ENCODE measurements at regions not wholly inside any gene's neighbourhood (a gene's known extent, or its start where the extent isn't known, plus 50 kb on each side); places are given as distances from the start of the nearest gene placed in this dataset.
"Not testable (repeated sequence)": the region's sequence is repeated elsewhere in the genome, so short reads cannot be mapped to it uniquely, and the experiment has no call there.

DNA sequence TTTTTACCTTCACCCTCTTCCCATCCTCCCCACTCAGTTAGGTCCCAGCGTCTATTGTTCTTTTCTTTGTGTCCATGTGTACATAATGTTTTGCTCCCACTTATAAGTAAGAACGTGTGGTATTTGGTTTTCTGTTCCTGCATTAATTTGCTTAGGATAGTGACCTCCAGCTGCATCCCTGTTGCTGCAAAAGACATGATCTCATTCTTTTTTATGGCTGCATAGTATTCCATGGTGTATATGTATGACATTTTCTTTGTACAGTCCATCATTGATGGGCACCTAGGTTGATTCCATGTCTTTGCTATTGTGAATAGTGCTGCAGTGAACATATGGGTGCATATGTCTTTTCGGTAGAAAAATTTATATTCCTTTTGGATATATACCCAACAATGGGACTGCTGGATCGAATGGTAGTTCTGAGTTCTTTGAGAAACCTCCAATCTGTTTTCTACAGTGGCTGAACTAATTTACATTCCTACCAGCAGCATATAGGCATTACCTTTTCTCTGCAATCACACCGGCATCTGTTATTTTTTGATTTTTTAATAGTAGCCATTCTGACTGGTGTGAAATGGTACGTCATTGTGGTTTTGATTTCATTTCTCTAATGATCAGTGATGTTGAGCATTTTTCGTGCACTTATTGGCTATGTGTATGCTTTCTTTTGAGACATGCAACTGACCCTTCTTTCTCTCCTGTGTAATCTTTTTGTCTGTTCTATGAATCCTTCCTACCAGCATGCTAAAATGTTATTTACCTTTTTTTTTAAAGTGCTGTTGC, 279.7 kb upstream of the AMIGO2 start:
- Mint-ChIP-seq H3K4me3 (ENCODE audit: unreplicated experiment) (no peak overlapping the region), H3K4me1 (ENCODE audit: unreplicated experiment) (peaks cover 3% of the 10 kb centered on the region), H3K9me3 (ENCODE audit: unreplicated experiment) (no peaks in the 10 kb centered on the region), H3K27me3 (ENCODE audit: unreplicated experiment) (no peaks in the 10 kb centered on the region), H3K27ac (ENCODE audit: unreplicated experiment) (no peak overlapping the region), H3K36me3 (ENCODE audit: unreplicated experiment) (no peaks in the 10 kb centered on the region)
- no peak for DNase-seq (ENCODE audit: extremely low spot score, unreplicated experiment)
- TF ChIP-seq, protein P1, sequence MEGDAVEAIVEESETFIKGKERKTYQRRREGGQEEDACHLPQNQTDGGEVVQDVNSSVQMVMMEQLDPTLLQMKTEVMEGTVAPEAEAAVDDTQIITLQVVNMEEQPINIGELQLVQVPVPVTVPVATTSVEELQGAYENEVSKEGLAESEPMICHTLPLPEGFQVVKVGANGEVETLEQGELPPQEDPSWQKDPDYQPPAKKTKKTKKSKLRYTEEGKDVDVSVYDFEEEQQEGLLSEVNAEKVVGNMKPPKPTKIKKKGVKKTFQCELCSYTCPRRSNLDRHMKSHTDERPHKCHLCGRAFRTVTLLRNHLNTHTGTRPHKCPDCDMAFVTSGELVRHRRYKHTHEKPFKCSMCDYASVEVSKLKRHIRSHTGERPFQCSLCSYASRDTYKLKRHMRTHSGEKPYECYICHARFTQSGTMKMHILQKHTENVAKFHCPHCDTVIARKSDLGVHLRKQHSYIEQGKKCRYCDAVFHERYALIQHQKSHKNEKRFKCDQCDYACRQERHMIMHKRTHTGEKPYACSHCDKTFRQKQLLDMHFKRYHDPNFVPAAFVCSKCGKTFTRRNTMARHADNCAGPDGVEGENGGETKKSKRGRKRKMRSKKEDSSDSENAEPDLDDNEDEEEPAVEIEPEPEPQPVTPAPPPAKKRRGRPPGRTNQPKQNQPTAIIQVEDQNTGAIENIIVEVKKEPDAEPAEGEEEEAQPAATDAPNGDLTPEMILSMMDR (IDR thresholded peaks at IDR 0.05): no peak

DNA sequence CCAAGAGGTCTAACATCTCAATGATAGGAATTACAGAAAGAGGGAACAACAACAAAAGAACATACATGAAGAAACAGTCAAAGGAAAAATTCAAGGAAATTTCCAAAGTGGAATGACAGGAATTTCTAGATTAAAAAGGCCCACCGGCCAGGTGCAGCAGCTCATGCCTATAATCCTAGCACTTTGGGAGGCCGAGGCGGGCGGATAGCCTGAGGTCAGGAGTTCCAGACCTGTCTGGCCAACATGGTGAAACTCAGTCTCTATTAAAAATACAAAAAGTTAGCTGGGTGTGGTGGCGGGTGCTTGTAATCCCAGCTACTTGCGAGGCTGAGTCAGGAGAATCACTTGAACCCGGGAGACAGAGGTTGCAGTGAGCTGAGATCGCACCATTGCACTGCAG, 277.2 kb upstream of the AMIGO2 start:
- H3K27ac Mint-ChIP-seq (ENCODE audit: unreplicated experiment); H3K4me3 Mint-ChIP-seq (ENCODE audit: unreplicated experiment); H3K9me3 Mint-ChIP-seq (ENCODE audit: unreplicated experiment); H3K4me1 Mint-ChIP-seq (ENCODE audit: unreplicated experiment); H3K36me3 Mint-ChIP-seq (ENCODE audit: unreplicated experiment); H3K27me3 Mint-ChIP-seq (ENCODE audit: unreplicated experiment); DNase-seq (ENCODE audit: extremely low spot score, unreplicated experiment): not testable (repeated sequence)

GRCh38 chr12:47356129-47356700, 276.5 kb upstream of the AMIGO2 start:
- no peaks in the 10 kb centered on the region for H3K9me3 Mint-ChIP-seq (ENCODE audit: unreplicated experiment)
- TF ChIP-seq, protein P1 (IDR thresholded peaks at IDR 0.05): no peak
- H3K36me3 Mint-ChIP-seq (ENCODE audit: unreplicated experiment): no peaks in the 10 kb centered on the region
- no peak overlapping the region for H3K27ac Mint-ChIP-seq (ENCODE audit: unreplicated experiment)
- H3K4me3 Mint-ChIP-seq (ENCODE audit: unreplicated experiment): no peak overlapping the region
- H3K4me1 Mint-ChIP-seq (ENCODE audit: unreplicated experiment): peaks cover 3% of the 10 kb centered on the region
- no peak for DNase-seq (ENCODE audit: extremely low spot score, unreplicated experiment)
- no peaks in the 10 kb centered on the region for H3K27me3 Mint-ChIP-seq (ENCODE audit: unreplicated experiment)

GRCh38 chr12:47353508-47353907, 273.7 kb upstream of the AMIGO2 start:
- H3K9me3 Mint-ChIP-seq (ENCODE audit: unreplicated experiment): no peaks in the 10 kb centered on the region
- TF ChIP-seq, protein P1 (IDR thresholded peaks at IDR 0.05): no peak
- no peak overlapping the region for H3K4me3 Mint-ChIP-seq (ENCODE audit: unreplicated experiment)
- H3K27me3 Mint-ChIP-seq (ENCODE audit: unreplicated experiment): no peaks in the 10 kb centered on the region
- no peak for DNase-seq (ENCODE audit: extremely low spot score, unreplicated experiment)
- H3K27ac Mint-ChIP-seq (ENCODE audit: unreplicated experiment): no peak overlapping the region
- H3K4me1 Mint-ChIP-seq (ENCODE audit: unreplicated experiment): no peaks in the 10 kb centered on the region
- H3K36me3 Mint-ChIP-seq (ENCODE audit: unreplicated experiment): no peaks in the 10 kb centered on the region

GRCh38 chr12:47352067-47352466, 272.3 kb upstream of the AMIGO2 start:
- TF ChIP-seq, protein P1 (IDR thresholded peaks at IDR 0.05): no peak
- H3K9me3 Mint-ChIP-seq (ENCODE audit: unreplicated experiment): no peaks in the 10 kb centered on the region
- no peak overlapping the region for H3K4me3 Mint-ChIP-seq (ENCODE audit: unreplicated experiment)
- no peak for DNase-seq (ENCODE audit: extremely low spot score, unreplicated experiment)
- H3K36me3 Mint-ChIP-seq (ENCODE audit: unreplicated experiment): no peaks in the 10 kb centered on the region
- H3K27me3 Mint-ChIP-seq (ENCODE audit: unreplicated experiment): no peaks in the 10 kb centered on the region
- no peak overlapping the region for H3K27ac Mint-ChIP-seq (ENCODE audit: unreplicated experiment)
- no peaks in the 10 kb centered on the region for H3K4me1 Mint-ChIP-seq (ENCODE audit: unreplicated experiment)
